Omental fat pad (tissue), 3 donors: ENCODE measurements at regions not wholly inside any gene's neighbourhood (a gene's known extent, or its start where the extent isn't known, plus 50 kb on each side); places are given as distances from the start of the nearest gene placed in this dataset.

Experiments used
- ATAC-seq: fragments of 150-250 bp; one replicate; pipeline ENCODE4 v1.9.1; 2016; ENCODE audit warnings: mild to moderate bottlenecking, moderate library complexity; ENCODE audit not compliant: low FRiP score
- DNase-seq: peaks from one replicate; pipeline ENCODE4 v3.0.0-alpha.2; 2019; ENCODE audit warnings: low spot score
- CTCF ChIP-seq, 3 donors: fragments of 450-650 bp; IDR thresholded peaks; one replicate each; pipeline ENCODE4 v1.5.1; 2016 to 2017; ENCODE audit warnings: antibody characterized with exemption in 3 of 3, mild to moderate bottlenecking in 3 of 3, moderate library complexity in 2 of 3

GRCh38 chr1:118698911-118699310 is 289.2 kb downstream of the TBX15 start:
- no peak for ATAC-seq
- TF ChIP-seq CTCF (IDR thresholded peaks at IDR 0.05): no peak
- DNase-seq: no peak

- TF ChIP-seq CTCF (IDR thresholded peaks at IDR 0.05): no peak
- ATAC-seq: no peak
- no peak for DNase-seq
These were observed 296.0 kb downstream of the TBX15 start for GRCh38 chr1:118692143-118692542.

GRCh38 chr1:118688891-118689290 is 299.3 kb downstream of the TBX15 start:
- ATAC-seq (no peak), DNase-seq (no peak)
- TF ChIP-seq CTCF (IDR thresholded peaks at IDR 0.05): no peak

GRCh38 chr1:118661769-118662320 is 326.3 kb downstream of the TBX15 start:
- DNase-seq (no peak), ATAC-seq (no peak)
- TF ChIP-seq CTCF (IDR thresholded peaks at IDR 0.05): no peak

GRCh38 chr1:118660769-118661168 is 327.4 kb downstream of the TBX15 start:
- no peak for DNase-seq

GRCh38 chr1:118659646-118660045 is 328.5 kb downstream of the TBX15 start:
- TF ChIP-seq CTCF (IDR thresholded peaks at IDR 0.05): no peak
- no peak for DNase-seq
- ATAC-seq: no peak

More at GRCh38 chr1:118660769-118661168, 327.4 kb downstream of the TBX15 start:
- no peak for ATAC-seq
- no peak for TF ChIP-seq CTCF (IDR thresholded peaks at IDR 0.05)

- no peak for DNase-seq
- ATAC-seq: no peak
- no peak for TF ChIP-seq CTCF (IDR thresholded peaks at IDR 0.05)
These were observed 337.9 kb downstream of the TBX15 start for GRCh38 chr1:118650107-118650807.
